BJ (cell line): ENCODE measurements at regions not wholly inside any gene's neighbourhood (a gene's known extent, or its start where the extent isn't known, plus 50 kb on each side); places are given as distances from the start of the nearest gene placed in this dataset.

Experiments
- CTCF ChIA-PET: fragments of 350-600 bp; formaldehyde crosslinking; extraction: SDS; loops from one replicate; lab custom pipeline; 2021; ENCODE audit warnings: antibody characterized with exemption, inconsistent platforms; lab: Yijun Ruan, JAX
- POLR2A ChIA-PET: fragments of 300-600 bp; sonication (Branson Sonifier 250); formaldehyde crosslinking; extraction: SDS; loops from one replicate; lab custom pipeline; 2021; ENCODE audit warnings: antibody characterized with exemption; lab: Charles Lee
- DNase-seq: peaks from one replicate; pipeline ENCODE4 v3.0.0-alpha.2; 2011; ENCODE audit warnings: low read depth
- H3K27me3 ChIP-seq: 2 replicates; pipeline ENCODE4 v1.6.0; 2011; ENCODE audit warnings: low read length; ENCODE audit not compliant: control insufficient read depth, insufficient read depth
- H3K36me3 ChIP-seq: 2 replicates; pipeline ENCODE4 v1.5.1; 2011; ENCODE audit warnings: low read length; ENCODE audit not compliant: control insufficient read depth, insufficient read depth
- H3K4me3 ChIP-seq: 2 replicates; pipeline ENCODE4 v1.5.1; 2011; ENCODE audit warnings: low read depth, mild to moderate bottlenecking, control low read depth, low read length
- TF ChIP-seq, protein P1 (sequence below): IDR thresholded peaks from 2 replicates; pipeline ENCODE4 v1.5.1; 2011; ENCODE audit warnings: low read depth, mild to moderate bottlenecking, control low read depth, inconsistent platforms, low read length, moderate library complexity; ENCODE audit not compliant: insufficient read depth

GRCh38 chr14:106210650-106211049 lies 684.3 kb downstream of the TMEM121 start:
- TF ChIP-seq, protein P1, sequence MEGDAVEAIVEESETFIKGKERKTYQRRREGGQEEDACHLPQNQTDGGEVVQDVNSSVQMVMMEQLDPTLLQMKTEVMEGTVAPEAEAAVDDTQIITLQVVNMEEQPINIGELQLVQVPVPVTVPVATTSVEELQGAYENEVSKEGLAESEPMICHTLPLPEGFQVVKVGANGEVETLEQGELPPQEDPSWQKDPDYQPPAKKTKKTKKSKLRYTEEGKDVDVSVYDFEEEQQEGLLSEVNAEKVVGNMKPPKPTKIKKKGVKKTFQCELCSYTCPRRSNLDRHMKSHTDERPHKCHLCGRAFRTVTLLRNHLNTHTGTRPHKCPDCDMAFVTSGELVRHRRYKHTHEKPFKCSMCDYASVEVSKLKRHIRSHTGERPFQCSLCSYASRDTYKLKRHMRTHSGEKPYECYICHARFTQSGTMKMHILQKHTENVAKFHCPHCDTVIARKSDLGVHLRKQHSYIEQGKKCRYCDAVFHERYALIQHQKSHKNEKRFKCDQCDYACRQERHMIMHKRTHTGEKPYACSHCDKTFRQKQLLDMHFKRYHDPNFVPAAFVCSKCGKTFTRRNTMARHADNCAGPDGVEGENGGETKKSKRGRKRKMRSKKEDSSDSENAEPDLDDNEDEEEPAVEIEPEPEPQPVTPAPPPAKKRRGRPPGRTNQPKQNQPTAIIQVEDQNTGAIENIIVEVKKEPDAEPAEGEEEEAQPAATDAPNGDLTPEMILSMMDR: no peak
- POLR2A ChIA-PET: no interaction called here
- CTCF ChIA-PET: no interaction called here
- Histone ChIP-seq H3K36me3 (no peaks in the 10 kb centered on the region), H3K27me3 (no peaks in the 10 kb centered on the region), H3K4me3 (no peak overlapping the region)
- DNase-seq: no peak

- TF ChIP-seq, protein P1: no peak
- CTCF ChIA-PET: no interaction called here
- H3K27me3 ChIP-seq: no peaks in the 10 kb centered on the region
- POLR2A ChIA-PET: no interaction called here
- no peak for DNase-seq
- no peaks in the 10 kb centered on the region for H3K36me3 ChIP-seq
- no peak overlapping the region for H3K4me3 ChIP-seq
Measured at GRCh38 chr14:106211334-106211900, 685.0 kb downstream of the TMEM121 start.

DNA sequence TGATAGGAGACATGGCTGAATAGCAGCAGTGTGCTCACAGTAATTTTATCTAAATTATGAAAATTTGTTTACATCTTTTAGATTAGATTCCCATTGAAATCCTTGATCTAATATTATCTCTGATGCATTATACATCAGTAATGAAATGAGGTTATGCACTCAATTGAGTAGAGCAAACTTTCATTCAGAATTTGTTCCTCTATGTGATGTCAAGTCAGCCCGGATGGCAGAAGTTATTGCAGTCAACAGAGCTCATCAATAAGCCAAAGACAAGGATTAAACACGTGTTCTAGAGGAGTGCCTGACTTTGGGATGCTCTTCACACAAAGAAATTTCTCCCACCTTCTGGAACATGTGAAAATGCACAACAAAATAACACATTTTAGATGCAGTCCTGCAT lies 688.8 kb downstream of the TMEM121 start:
- ChIA-PET CTCF (no interaction called here), POLR2A (no interaction called here)
- Histone ChIP-seq H3K36me3 (no peaks in the 10 kb centered on the region), H3K4me3 (no peak overlapping the region), H3K27me3 (no peaks in the 10 kb centered on the region)
- TF ChIP-seq, protein P1: no peak
- no peak for DNase-seq

- no peaks in the 10 kb centered on the region for H3K36me3 ChIP-seq
- ChIA-PET POLR2A (no interaction called here), CTCF (no interaction called here)
- no peak overlapping the region for H3K4me3 ChIP-seq
- DNase-seq: no peak
- no peaks in the 10 kb centered on the region for H3K27me3 ChIP-seq
- TF ChIP-seq, protein P1: no peak
Measured at GRCh38 chr14:106216679-106217078, 690.3 kb downstream of the TMEM121 start.

DNA sequence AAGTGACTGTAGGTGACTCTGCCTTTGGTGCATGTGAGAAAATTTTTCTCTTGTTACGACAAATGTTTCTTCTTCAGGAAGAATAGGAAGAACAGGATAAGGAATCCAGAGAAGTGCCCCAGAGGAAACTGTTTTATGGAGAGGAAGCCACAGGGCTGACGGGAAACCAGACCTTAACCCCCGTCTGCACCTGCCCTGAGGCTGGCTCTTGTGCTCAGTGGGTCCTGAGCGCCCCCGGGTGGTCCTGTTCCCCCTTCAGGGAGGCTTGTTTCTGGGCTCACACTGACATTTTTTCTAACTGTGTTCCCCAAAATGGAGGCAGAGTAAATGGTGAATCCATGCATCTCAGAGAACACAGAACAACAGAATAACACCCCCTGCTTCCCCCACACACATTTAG lies 691.8 kb downstream of the TMEM121 start:
- no peak overlapping the region for H3K4me3 ChIP-seq
- H3K36me3 ChIP-seq: no peaks in the 10 kb centered on the region
- TF ChIP-seq, protein P1: no peak
- CTCF ChIA-PET: no interaction called here
- H3K27me3 ChIP-seq: no peaks in the 10 kb centered on the region
- POLR2A ChIA-PET: no interaction called here
- no peak for DNase-seq
